GM18502 (cell line): ENCODE measurements at regions not wholly inside any gene's neighbourhood (a gene's known extent, or its start where the extent isn't known, plus 50 kb on each side); places are given as distances from the start of the nearest gene placed in this dataset.

ENCODE experiments used
- ATAC-seq: cut with Tn5 transposase; IDR thresholded peaks from one replicate; pipeline ENCODE4 v1.9.1; 2021; ENCODE audit warnings: mild to moderate bottlenecking; ENCODE audit not compliant: unreplicated experiment, poor library complexity

- ATAC-seq = no peak
These were observed 409.6 kb upstream of the PAPPA start for GRCh38 chr9:115743709-115744605.

- ATAC-seq = no peak
These were observed 407.1 kb upstream of the PAPPA start for GRCh38 chr9:115746496-115746895.

GRCh38 chr9:115747731-115748130 is 405.9 kb upstream of the PAPPA start:
- no peak for ATAC-seq

DNA sequence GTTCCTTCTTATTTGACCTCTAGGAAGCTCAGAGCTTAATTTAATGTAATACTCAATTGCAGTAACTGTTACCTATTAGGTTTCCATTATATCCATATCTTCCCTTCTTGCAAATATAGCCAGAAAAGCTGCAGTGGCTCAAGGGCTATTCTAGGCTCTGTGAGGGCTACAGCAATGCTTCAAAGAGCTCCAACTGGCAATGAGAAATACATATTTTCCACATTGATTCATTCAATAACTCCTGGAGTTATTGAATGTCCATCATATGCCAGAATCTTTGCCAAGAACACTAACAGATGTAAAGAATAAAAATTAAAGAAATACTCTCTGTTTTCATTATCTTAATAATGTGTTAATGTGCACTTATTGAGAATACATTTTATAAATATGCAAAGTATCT is 396.9 kb upstream of the PAPPA start:
- ATAC-seq = no peak

GRCh38 chr9:115757461-115757860 is 396.1 kb upstream of the PAPPA start:
- no peak for ATAC-seq

DNA sequence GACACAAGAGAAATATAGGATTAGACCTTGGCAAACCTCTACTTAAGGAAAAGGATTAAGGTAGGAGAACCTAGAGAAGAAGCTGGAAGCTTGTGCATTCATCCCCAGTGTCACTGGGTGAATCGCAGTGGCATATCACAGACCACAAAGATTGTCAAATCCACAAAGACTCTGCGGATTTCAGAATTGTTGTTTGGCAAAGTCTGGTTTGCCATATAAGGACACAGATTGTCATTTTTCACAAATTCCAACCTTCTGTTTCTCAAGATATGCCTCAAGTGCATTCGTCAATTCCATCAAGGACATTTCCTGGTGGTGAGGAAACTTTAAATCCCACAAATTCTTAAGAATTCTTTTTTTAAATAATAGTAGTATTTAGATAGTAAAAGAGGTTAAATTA is 395.1 kb upstream of the PAPPA start:
- no peak for ATAC-seq

DNA sequence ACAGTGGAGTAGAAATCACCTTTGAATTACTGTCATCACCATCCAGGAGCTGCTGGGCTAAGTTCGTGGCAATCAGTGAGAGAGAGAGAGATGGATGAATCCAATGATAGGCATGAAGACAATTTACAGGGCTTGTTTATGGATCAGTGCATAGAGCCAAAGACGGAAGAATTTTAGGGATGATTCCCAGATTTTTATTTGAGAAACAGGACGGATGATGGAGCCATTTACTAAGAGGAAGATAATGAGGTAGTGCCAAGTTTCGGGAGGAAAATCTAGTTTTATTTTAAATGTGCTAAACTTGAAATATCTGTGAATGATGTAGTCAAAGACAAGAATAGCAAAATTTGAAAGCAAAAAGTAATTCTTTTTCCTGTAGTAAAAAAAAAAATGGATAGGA is 394.2 kb upstream of the PAPPA start:
- ATAC-seq = no peak

- ATAC-seq = no peak
These were observed 388.9 kb upstream of the PAPPA start for GRCh38 chr9:115764645-115765044.

- ATAC-seq = no peak
These were observed 388.5 kb upstream of the PAPPA start for GRCh38 chr9:115765060-115765459.

DNA sequence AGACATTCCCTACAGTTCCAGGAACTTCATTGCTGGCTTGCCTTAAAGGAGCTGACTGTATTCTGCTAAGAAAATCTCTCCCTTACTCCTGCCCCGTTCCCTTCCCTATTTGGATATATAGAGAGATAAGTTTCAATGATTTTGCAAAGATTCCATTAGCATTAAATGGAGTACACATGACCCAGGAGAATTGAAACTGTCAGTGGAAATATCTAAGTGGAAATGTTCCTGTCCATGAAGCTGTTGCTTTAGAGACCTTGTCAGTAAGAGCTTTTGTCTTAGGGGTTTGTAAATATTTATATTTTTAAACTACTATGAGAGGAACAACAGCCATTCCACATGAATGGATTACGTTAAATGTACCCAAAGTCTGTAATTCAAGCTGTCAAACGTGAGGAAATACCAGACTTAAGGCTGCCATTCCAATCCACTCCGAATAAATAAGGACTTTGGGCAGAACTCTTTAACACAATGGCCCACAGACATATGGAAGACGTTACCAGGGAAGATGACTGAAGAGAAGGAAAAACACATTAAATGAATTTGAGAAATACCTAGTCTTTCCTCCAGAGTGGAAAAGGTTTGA is 387.1 kb upstream of the PAPPA start:
- ATAC-seq = no peak

GRCh38 chr9:115770521-115770920 is 383.1 kb upstream of the PAPPA start:
- ATAC-seq = no peak

DNA sequence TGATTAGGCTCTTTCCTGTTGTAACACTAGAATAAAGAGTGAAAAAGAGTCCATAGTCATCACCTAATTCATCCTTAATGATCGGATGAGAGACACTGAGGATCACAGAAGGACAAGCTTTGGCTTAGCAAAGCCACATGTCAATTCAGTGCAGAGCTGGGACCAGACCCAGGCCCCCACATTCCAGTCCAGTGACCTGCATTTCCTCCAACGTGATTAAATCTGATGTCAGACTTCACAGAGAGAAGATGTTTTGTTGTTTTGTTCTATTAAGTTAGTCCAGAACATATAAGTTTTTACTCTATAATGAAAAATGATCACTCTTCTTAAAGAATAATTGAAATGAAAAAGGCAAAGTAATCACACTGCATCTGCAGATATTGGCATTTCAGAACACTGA is 377.9 kb upstream of the PAPPA start:
- ATAC-seq = no peak

DNA sequence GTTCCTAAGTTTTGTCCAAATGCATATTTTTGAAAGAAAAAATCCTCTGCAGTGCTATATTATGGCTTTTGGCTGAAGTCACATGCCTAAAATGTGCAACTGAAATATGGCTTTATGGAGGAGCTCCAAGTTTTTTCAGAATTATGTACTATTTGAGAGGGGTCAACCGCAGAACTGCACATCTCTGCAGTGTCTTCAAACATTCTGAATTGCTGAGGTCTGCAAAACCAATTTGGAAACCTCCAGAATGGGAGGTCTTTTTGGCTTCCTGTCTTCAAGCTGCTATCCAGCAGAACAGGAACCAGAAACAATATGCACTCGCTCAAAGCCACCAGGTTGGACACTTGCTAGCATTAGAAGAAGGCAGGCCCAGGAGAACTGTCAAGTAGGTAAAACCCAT is 376.0 kb upstream of the PAPPA start:
- no peak for ATAC-seq

DNA sequence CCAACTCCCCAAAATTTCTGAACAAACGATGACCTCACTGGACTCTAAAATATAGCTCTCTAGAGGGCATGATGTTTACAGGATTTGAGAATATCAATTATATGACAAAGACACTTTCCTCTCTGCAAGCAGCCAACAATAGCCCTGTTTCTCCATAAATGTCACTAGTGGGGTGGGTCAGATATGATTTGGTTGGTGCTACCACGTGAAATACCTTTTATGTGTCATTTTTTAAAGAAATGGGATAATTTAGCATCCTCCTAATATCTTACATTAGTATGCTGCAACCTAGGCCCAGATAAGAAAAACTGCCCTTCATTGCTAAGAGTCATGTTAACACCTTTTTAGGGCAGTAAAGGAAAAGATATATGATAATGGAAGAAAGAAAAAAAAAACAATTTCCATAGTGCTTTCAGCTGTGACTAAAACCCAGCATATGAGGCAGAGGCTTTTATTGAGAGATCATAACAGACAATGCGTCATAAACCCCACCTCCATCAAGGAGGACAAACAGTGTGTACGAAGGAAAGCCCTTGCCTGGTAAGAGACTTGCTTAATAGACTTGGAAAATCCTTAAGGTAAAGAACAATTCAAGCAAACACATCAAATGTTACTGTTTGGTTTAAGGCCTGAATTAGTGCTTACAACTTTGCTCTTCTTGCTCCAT is 372.4 kb upstream of the PAPPA start:
- no peak for ATAC-seq

DNA sequence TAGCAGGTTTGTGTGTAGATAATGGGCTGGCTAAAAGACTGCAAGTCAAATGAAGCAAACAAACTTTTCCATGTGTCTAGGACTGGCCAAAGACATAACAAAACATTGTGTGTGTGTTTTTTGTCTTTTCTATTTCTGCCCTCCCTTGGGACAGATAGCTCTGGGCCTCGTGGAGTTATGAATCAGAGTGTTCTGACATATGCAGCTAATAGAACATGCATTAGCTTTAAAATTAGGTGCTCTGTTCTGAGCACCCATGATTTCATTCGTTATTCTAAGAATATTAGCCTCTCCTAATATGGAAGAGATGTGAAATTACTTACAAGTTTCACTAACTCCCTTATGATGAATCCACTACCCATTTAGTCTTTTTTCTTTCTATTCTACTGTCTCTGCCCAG is 367.3 kb upstream of the PAPPA start:
- no peak for ATAC-seq

- no peak for ATAC-seq
These were observed 363.1 kb upstream of the PAPPA start for GRCh38 chr9:115790520-115790919.

DNA sequence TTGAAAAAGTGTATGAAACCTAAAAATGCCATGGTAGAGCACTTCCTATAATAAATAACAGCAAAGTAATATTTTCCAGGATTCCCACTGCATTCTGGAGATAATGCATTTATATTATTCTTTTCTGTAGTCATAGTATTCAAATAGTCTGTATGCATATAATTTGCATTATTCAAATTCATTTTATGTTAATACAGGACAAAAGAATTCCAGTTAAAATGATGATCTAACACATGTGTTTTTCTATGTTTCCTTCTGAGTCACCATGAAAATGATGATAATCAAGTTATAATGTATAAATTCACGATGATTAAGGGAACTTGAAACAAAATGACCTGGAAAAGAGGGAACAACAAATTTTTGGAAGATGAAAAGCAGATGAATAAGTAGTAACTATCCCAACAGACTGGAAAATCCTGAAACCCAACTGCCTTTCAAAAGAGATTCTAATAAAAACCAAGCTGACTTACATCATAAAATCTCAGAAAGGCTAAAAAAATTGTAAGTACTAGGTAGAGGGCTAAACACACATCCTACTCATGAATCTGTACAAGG is 358.6 kb upstream of the PAPPA start:
- no peak for ATAC-seq

GRCh38 chr9:115799734-115800133 is 353.9 kb upstream of the PAPPA start:
- ATAC-seq = no peak

DNA sequence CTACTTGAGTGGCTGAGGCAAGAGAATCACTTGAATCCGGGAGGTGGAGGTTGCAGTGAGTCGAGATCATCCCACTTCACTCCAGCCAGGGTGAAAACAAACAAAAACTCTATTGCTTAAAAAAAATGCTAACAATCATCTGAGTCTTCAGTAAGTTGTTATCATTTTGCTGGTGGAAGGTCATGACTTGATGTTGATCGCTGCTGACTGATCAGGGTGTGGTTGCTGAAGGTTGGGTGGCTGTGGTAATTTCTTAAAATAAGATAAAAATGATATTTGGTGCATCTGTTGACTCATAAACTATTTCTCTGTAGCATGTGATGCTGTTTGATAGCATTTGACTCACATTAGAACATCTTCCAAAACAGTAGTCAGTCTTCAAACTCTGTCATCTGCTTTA is 349.4 kb upstream of the PAPPA start:
- no peak for ATAC-seq

DNA sequence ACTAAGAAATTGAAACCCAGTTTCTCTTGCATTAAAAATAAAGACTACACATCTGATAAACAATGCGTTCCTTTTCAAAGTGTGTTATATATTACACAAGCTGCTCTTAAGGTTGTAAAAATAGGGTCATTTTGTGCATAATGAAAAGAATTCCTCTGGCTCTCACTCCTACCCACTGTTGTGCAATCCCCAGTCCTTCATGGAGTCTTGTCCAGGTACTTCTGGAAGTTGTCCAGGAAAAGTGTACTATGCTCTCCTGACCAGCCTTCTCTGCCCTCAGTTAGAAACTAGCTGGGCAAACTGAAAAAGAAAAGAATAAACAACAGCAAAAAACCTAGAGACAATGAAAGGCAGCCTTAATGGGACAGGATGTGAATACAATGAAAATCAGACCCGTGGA is 345.5 kb upstream of the PAPPA start:
- no peak for ATAC-seq

GRCh38 chr9:115808695-115809094 is 344.9 kb upstream of the PAPPA start:
- no peak for ATAC-seq
